ENCODE measurements at regions not wholly inside any gene's neighbourhood (a gene's known extent, or its start where the extent isn't known, plus 50 kb on each side); places are given as distances from the start of the nearest gene placed in this dataset.
"Not testable (repeated sequence)": the region's sequence is repeated elsewhere in the genome, so short reads cannot be mapped to it uniquely, and the experiment has no call there.

DNA sequence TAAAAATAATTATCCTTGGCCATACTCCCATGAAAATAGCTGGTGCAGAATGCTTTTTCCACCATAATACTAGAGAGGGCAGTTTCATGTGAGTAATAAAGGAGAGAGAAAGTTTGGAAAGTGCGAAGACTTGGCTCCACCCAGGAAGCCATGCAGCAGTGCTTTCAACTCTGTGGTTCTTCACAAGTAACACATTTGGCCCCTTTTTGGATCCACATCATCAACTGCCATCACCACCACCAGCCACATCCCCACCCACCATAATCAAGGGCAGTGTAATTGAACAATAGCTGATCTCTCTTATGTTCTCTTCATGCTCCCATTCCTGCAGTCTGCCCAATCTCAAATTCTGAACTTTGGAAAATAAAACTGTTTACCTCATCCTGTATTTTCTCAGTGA is 637.3 kb downstream of the RPIA start:
- DNase-seq: not testable (repeated sequence)

Data from activated CD4-positive, alpha-beta T cell treated with anti-CD3 and anti-CD28 coated beads, Interleukin-2, amount 50 U/mL, for 1 hour (primary cell).